ENCODE measurements at regions not wholly inside any gene's neighbourhood (a gene's known extent, or its start where the extent isn't known, plus 50 kb on each side); places are given as distances from the start of the nearest gene placed in this dataset.

DNA sequence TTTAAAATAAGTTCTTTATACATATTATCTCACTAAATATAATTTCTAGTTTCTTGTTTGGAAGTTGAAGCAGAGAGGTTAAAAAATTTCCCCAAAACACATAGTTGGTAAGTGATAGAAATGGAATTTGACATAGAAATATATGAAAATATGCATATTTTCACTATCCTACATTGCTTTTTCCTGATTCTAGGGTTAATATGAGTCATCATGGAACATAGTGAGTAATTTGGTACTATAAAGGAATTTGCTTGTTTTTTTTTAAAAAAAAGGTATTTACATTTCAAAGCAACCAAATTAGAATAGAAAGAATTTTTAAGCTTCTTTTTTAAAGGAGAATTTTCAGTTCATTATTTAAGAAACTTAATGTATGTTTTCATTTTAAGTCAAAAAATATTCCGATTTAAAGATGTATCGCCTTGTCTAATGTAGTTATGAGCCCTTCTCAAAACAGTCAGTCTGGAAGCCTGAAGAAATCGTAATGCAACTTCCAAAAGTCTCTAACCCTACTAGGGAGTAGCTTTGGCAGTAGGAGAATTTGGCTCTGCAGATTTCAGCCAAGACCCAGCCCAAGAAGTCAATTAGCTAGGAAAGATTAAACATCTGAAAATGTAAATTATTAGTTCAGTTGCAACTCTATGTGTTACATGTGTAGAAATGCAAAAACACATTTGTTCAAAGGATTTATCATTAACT, 147.3 kb downstream of the RDH14 start:
- TF ChIP-seq, protein P1, sequence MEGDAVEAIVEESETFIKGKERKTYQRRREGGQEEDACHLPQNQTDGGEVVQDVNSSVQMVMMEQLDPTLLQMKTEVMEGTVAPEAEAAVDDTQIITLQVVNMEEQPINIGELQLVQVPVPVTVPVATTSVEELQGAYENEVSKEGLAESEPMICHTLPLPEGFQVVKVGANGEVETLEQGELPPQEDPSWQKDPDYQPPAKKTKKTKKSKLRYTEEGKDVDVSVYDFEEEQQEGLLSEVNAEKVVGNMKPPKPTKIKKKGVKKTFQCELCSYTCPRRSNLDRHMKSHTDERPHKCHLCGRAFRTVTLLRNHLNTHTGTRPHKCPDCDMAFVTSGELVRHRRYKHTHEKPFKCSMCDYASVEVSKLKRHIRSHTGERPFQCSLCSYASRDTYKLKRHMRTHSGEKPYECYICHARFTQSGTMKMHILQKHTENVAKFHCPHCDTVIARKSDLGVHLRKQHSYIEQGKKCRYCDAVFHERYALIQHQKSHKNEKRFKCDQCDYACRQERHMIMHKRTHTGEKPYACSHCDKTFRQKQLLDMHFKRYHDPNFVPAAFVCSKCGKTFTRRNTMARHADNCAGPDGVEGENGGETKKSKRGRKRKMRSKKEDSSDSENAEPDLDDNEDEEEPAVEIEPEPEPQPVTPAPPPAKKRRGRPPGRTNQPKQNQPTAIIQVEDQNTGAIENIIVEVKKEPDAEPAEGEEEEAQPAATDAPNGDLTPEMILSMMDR (conservative IDR thresholded peaks at IDR 0.05; ENCODE audit: low read depth, low read length), result no peak
- TF ChIP-seq EZH2 (IDR thresholded peaks at IDR 0.05; ENCODE audit: borderline replicate concordance, low read depth, low read length, poor library complexity, severe bottlenecking), result no peak
- BruUV-seq (replicated peaks), result no TSS peak
- no peaks in the 10 kb centered on the region for H3K27me3 ChIP-seq (replicated peaks; ENCODE audit: insufficient read depth, low read depth, low read length, poor library complexity)
- ChIA-PET CTCF (interaction anchor here (0.6 kb wide), 1 partner anchor 474 kb away, joined by 4 read pairs; no protein-coding TSS in a partner anchor), POLR2A (ENCODE audit: low non-redundant PET) (no interaction called here)
- no peaks in the 10 kb centered on the region for H3K36me3 ChIP-seq (ENCODE audit: insufficient read depth, low read length, poor library complexity, severe bottlenecking)
- intact Hi-C loops (cut with micrococcal nuclease; ENCODE audit: unreplicated experiment), result no loop called here
- H3K4me3 ChIP-seq (ENCODE audit: low read depth, low read length, poor library complexity, severe bottlenecking), result no peak overlapping the region
- no peak for DNase-seq (ENCODE audit: low spot score)
- H3K9me3 ChIP-seq (ENCODE audit: low read depth, low read length, poor library complexity, severe bottlenecking), result no peaks in the 10 kb centered on the region
- no peak overlapping the region for H3K27ac ChIP-seq (ENCODE audit: low read depth, low read length, poor library complexity, severe bottlenecking)
- H3K4me1 ChIP-seq (ENCODE audit: insufficient read depth, low read length, poor library complexity, severe bottlenecking), result no peaks in the 10 kb centered on the region

DNA sequence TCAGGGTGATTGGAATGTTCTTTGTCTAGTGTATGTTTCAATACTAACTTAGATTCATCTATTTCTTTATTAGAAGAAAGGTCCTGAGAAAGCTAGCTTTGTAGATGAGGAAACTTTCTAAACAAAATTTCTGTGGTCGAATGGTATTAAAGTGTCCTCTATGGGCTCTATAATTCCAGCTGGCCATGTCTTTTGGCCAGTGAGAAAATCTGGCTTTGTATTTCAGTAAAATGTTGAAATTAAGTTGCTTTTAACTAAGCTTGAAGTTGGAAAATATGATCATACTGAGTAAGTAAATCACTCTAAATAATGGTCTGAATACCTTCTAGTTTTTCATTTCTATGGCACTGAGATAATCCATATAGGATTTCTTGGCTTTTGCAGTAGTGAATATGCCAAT, 148.8 kb downstream of the RDH14 start:
- POLR2A ChIA-PET (ENCODE audit: low non-redundant PET), result no interaction called here
- no peaks in the 10 kb centered on the region for H3K36me3 ChIP-seq (ENCODE audit: insufficient read depth, low read length, poor library complexity, severe bottlenecking)
- no TSS peak for BruUV-seq (replicated peaks)
- no peak overlapping the region for H3K27ac ChIP-seq (ENCODE audit: low read depth, low read length, poor library complexity, severe bottlenecking)
- no peak overlapping the region for H3K4me3 ChIP-seq (ENCODE audit: low read depth, low read length, poor library complexity, severe bottlenecking)
- no peak for TF ChIP-seq EZH2 (IDR thresholded peaks at IDR 0.05; ENCODE audit: borderline replicate concordance, low read depth, low read length, poor library complexity, severe bottlenecking)
- TF ChIP-seq, protein P1 (conservative IDR thresholded peaks at IDR 0.05; ENCODE audit: low read depth, low read length), result no peak
- no peak for DNase-seq (ENCODE audit: low spot score)
- no peaks in the 10 kb centered on the region for H3K27me3 ChIP-seq (replicated peaks; ENCODE audit: insufficient read depth, low read depth, low read length, poor library complexity)
- H3K4me1 ChIP-seq (ENCODE audit: insufficient read depth, low read length, poor library complexity, severe bottlenecking), result no peaks in the 10 kb centered on the region
- CTCF ChIA-PET, result no interaction called here
- H3K9me3 ChIP-seq (ENCODE audit: low read depth, low read length, poor library complexity, severe bottlenecking), result no peaks in the 10 kb centered on the region
- intact Hi-C loops (cut with micrococcal nuclease; ENCODE audit: unreplicated experiment), result no loop called here

DNA sequence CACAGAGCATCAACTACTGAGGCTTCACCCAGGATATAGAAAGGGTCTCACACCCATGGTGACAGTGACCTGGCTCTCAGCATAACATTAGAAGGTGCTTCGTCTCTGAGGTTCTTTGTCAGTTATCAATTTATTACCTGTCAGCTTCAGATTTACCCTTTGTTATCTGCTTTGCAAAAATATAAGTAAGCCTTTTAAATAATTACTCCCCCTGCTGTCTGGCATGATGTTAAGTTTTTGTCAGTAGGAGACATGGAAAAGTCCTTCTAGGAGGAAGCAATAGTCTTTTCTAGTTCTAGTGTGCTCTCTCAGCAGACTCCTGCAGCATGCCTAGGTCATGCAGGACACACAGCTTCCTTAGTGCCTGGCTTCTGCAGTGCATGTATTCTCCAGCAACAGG, 149.9 kb downstream of the RDH14 start:
- TF ChIP-seq, protein P1 (conservative IDR thresholded peaks at IDR 0.05; ENCODE audit: low read depth, low read length), result no peak; the same call in 1 of the 2 replicates
- no peak for TF ChIP-seq EZH2 (IDR thresholded peaks at IDR 0.05; ENCODE audit: borderline replicate concordance, low read depth, low read length, poor library complexity, severe bottlenecking)

More for the DNA sequence above, 149.9 kb downstream of the RDH14 start:
- BruUV-seq (replicated peaks), result no TSS peak
- intact Hi-C loops (cut with micrococcal nuclease; ENCODE audit: unreplicated experiment), result no loop called here
- Histone ChIP-seq H3K4me3 (ENCODE audit: low read depth, low read length, poor library complexity, severe bottlenecking) (no peak overlapping the region), H3K27me3 (replicated peaks; ENCODE audit: insufficient read depth, low read depth, low read length, poor library complexity) (no peaks in the 10 kb centered on the region), H3K4me1 (ENCODE audit: insufficient read depth, low read length, poor library complexity, severe bottlenecking) (no peaks in the 10 kb centered on the region), H3K9me3 (ENCODE audit: low read depth, low read length, poor library complexity, severe bottlenecking) (no peaks in the 10 kb centered on the region), H3K36me3 (ENCODE audit: insufficient read depth, low read length, poor library complexity, severe bottlenecking) (no peaks in the 10 kb centered on the region), H3K27ac (ENCODE audit: low read depth, low read length, poor library complexity, severe bottlenecking) (no peak overlapping the region)
- ChIA-PET POLR2A (ENCODE audit: low non-redundant PET) (no interaction called here), CTCF (no interaction called here)
- no peak for DNase-seq (ENCODE audit: low spot score)

Measured in A673 (cell line).